Sigmoid colon (tissue), 6 donors: ENCODE measurements at regions not wholly inside any gene's neighbourhood (a gene's known extent, or its start where the extent isn't known, plus 50 kb on each side); places are given as distances from the start of the nearest gene placed in this dataset.

Source experiments
- DNase-seq: peaks from one replicate; pipeline ENCODE4 v3.0.0-alpha.2; 2019
- H3K27ac ChIP-seq, 4 donors: fragments of 200-600 bp; sonication (generic); one replicate each; pipeline ENCODE4 v1.5.1; 2016 to 2019; ENCODE audit warnings: mild to moderate bottlenecking in 1 of 4
- H3K27me3 ChIP-seq, 3 donors: fragments of 200-600 bp; sonication (generic); one replicate each; pipeline ENCODE4 v1.5.1; 2019; ENCODE audit warnings: mild to moderate bottlenecking in 1 of 3
- H3K36me3 ChIP-seq, 4 donors: fragments of 200-600 bp; sonication (generic); one replicate each; pipeline ENCODE4 v1.5.1; 2016 to 2019
- H3K4me1 ChIP-seq, 4 donors: fragments of 200-600 bp; sonication (generic); one replicate each; pipeline ENCODE4 v1.5.1; 2017 to 2019
- H3K4me3 ChIP-seq, 4 donors: fragments of 200-600 bp; sonication (generic); one replicate each; pipeline ENCODE4 v1.5.1; 2017 to 2019; ENCODE audit warnings: mild to moderate bottlenecking in 2 of 4, moderate library complexity in 1 of 4
- H3K9me3 ChIP-seq, 4 donors: fragments of 200-600 bp in 3 of 4; sonication (generic) in 3 of 4; one replicate each; pipeline versions ENCODE4 v1.5.1 to v1.6.1; 2013 to 2019
- CTCF ChIP-seq, 4 experiments: fragments of 450-650 bp in 3 of 4; fragments of 200-600 bp in 1 of 4; IDR thresholded peaks; one replicate each; pipeline ENCODE4 v1.5.1; 2016 to 2019; ENCODE audit warnings: antibody characterized with exemption in 4 of 4, mild to moderate bottlenecking in 3 of 4, moderate library complexity in 2 of 4
- EP300 ChIP-seq, 4 donors: sonication (generic); formaldehyde crosslinking; IDR thresholded peaks; one replicate each; pipeline ENCODE4 v1.6.1; 2017; ENCODE audit warnings: antibody characterized with exemption in 4 of 4
- POLR2A ChIP-seq, 2 donors: fragments of 450-650 bp; IDR thresholded peaks; one replicate each; pipeline ENCODE4 v1.6.1; 2016; ENCODE audit warnings: antibody characterized with exemption in 2 of 2, mild to moderate bottlenecking in 2 of 2, moderate library complexity in 2 of 2
- POLR2AphosphoS5 ChIP-seq, 4 donors: sonication (generic); formaldehyde crosslinking; IDR thresholded peaks; one replicate each; pipeline ENCODE4 v1.6.1; 2017; ENCODE audit warnings: antibody characterized with exemption in 4 of 4
- WGBS, 2 donors: extraction: QIAGEN DNeasy Blood & Tissue Kit; methylation state at CpG; one replicate each; pipeline ENCODE4 v1.1.7; 2013; 5-methylcytosine and 5-hydroxymethylcytosine counted together
- intact Hi-C: fragments of 100-400 bp; cut with DNase I; formaldehyde crosslinking; loops from one replicate; pipeline ENCODE4 v1.15.1; 2023
- donor health status: healthy with polysubstance abuse.
- donor health status: healthy.

- H3K27ac ChIP-seq, result no peak overlapping the region
- no peaks in the 10 kb centered on the region for H3K9me3 ChIP-seq
- intact Hi-C loops, result no loop called here
- H3K4me3 ChIP-seq, result no peak overlapping the region
- DNase-seq, result no peak
- H3K4me1 ChIP-seq, result no peaks in the 10 kb centered on the region
- no peaks in the 10 kb centered on the region for H3K36me3 ChIP-seq
- no peaks in the 10 kb centered on the region for H3K27me3 ChIP-seq
- TF ChIP-seq CTCF (IDR thresholded peaks at IDR 0.05) (no peak), POLR2A (IDR thresholded peaks at IDR 0.05) (no peak), EP300 (IDR thresholded peaks at IDR 0.05) (no peak), POLR2AphosphoS5 (IDR thresholded peaks at IDR 0.05) (no peak)
These were observed 164.5 kb downstream of the RBM43 start for GRCh38 chr2:151097128-151097527.

DNA sequence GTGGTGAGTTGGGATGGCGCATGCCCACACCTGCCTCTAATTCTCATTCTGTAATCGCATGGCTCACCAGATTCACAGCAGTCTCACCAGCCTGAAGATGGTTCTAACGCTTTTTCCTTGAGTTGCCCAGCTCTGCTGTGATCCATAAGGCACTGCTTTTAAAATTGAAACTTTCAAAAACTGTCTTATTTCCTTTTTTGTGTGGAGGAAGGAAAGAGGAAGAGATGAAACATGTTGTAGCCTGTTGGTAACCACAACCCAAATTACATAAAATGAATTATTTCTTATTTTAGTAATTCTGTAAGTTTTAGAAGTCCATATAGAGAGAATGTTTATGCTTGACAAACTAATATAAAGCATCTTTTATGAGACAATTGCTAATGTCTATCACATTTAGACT is 165.4 kb downstream of the RBM43 start:
- no peak for TF ChIP-seq EP300 (IDR thresholded peaks at IDR 0.05)
- TF ChIP-seq POLR2AphosphoS5 (IDR thresholded peaks at IDR 0.05), result no peak
- no peak for TF ChIP-seq POLR2A (IDR thresholded peaks at IDR 0.05)
- TF ChIP-seq CTCF (IDR thresholded peaks at IDR 0.05), result no peak
- H3K4me3 ChIP-seq, result no peak overlapping the region
- no peak for DNase-seq
- no peaks in the 10 kb centered on the region for H3K4me1 ChIP-seq
- H3K9me3 ChIP-seq, result no peaks in the 10 kb centered on the region
- no peaks in the 10 kb centered on the region for H3K36me3 ChIP-seq
- WGBS, 2 donors, result 80% methylated on average over 3 of the region's 3 CpGs
- intact Hi-C loops, result no loop called here
- H3K27ac ChIP-seq, result no peak overlapping the region
- no peaks in the 10 kb centered on the region for H3K27me3 ChIP-seq

- no peak overlapping the region for H3K4me3 ChIP-seq
- H3K27me3 ChIP-seq, result no peaks in the 10 kb centered on the region
- TF ChIP-seq POLR2A (IDR thresholded peaks at IDR 0.05), result no peak
- TF ChIP-seq EP300 (IDR thresholded peaks at IDR 0.05), result no peak
- TF ChIP-seq CTCF (IDR thresholded peaks at IDR 0.05), result no peak
- no peak for TF ChIP-seq POLR2AphosphoS5 (IDR thresholded peaks at IDR 0.05)
- no peak for DNase-seq
- no peaks in the 10 kb centered on the region for H3K4me1 ChIP-seq
- 57 to 90% methylated on average over 3 of the region's 3 CpGs for WGBS, 2 donors
- H3K36me3 ChIP-seq, result no peaks in the 10 kb centered on the region
- intact Hi-C loops, result no loop called here
- no peak overlapping the region for H3K27ac ChIP-seq
- no peaks in the 10 kb centered on the region for H3K9me3 ChIP-seq
These were observed 166.2 kb downstream of the RBM43 start for GRCh38 chr2:151095463-151095862.

GRCh38 chr2:151091583-151091982 is 170.1 kb downstream of the RBM43 start:
- Histone ChIP-seq H3K27me3 (no peaks in the 10 kb centered on the region), H3K9me3 (no peaks in the 10 kb centered on the region), H3K4me1 (no peaks in the 10 kb centered on the region), H3K36me3 (no peaks in the 10 kb centered on the region), H3K4me3 (no peak overlapping the region), H3K27ac (no peak overlapping the region)
- intact Hi-C loops, result no loop called here
- 75% methylated on average over 3 of the region's 3 CpGs for WGBS, 2 donors
- DNase-seq, result no peak
- TF ChIP-seq EP300 (IDR thresholded peaks at IDR 0.05), result no peak
- TF ChIP-seq POLR2AphosphoS5 (IDR thresholded peaks at IDR 0.05), result no peak
- no peak for TF ChIP-seq CTCF (IDR thresholded peaks at IDR 0.05)
- TF ChIP-seq POLR2A (IDR thresholded peaks at IDR 0.05), result no peak

DNA sequence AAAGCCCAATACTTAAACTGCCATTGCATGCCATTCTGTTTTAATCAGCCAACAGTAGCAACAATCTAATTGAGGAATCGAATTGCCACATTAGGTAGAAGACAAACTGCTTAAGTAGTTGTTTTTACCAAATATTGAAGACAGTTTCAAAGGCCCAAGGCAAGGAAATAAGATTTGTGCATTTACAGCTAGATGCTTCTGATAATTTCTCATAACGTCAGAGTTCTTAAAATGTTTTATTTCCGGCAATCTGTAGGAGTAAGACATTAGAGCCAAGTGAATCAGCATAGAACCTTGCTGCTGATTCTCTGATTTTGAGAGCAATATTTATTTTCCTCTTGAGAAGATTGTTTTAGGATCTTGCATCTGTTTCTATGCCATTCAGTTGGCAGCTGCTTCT is 174.3 kb downstream of the RBM43 start:
- DNase-seq, result no peak
- H3K4me3 ChIP-seq, result no peak overlapping the region
- TF ChIP-seq POLR2AphosphoS5 (IDR thresholded peaks at IDR 0.05) (no peak), EP300 (IDR thresholded peaks at IDR 0.05) (no peak), POLR2A (IDR thresholded peaks at IDR 0.05) (no peak), CTCF (IDR thresholded peaks at IDR 0.05) (no peak)
- H3K4me1 ChIP-seq, result no peaks in the 10 kb centered on the region
- intact Hi-C loops, result no loop called here
- no peaks in the 10 kb centered on the region for H3K9me3 ChIP-seq
- no peak overlapping the region for H3K27ac ChIP-seq
- H3K36me3 ChIP-seq, result no peaks in the 10 kb centered on the region
- WGBS, 2 donors, result 63 to 84% methylated on average over 3 of the region's 3 CpGs
- H3K27me3 ChIP-seq, result no peaks in the 10 kb centered on the region
